ENCODE measurements at regions not wholly inside any gene's neighbourhood (a gene's known extent, or its start where the extent isn't known, plus 50 kb on each side); places are given as distances from the start of the nearest gene placed in this dataset.

DNA sequence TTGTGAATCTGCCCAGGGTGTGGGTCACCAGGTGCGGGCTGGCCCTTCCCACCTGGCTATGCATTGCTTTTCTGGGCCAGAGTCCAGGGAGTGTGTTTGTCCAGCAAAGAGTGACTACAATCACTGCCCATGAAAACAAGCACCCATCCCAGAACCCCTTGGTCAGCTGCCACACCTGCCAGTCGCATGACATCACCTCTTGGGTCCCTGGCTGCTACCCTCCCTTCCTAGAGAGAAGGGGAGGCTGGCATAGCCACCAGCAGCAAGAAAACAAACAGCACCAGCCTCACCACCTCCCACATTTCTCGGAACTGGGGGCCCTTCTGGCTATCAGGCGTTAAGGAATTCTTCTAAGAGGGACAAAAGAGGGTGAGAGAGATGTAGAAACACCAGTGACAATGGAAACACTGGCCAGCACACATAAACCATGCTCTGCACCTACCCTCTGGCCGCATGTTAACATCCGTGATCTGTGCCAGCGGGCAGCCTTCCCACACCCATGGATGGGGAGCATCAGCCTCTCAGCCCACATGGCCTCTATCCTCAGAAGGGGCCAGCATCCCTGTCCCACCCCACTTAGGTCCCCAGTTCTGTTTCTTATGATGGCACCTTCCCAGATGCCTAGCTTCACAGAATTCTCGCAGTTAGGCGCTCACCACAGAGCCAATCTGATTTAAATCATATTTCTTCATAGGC lies 109.7 kb upstream of the GLI2 start:
- Histone ChIP-seq H3K4me1 (no peaks in the 10 kb centered on the region), H3K4me3 (no peak overlapping the region), H3K27me3 (peaks cover 0 to 44% (median 0%) of the 10 kb centered on the region in 4 donors), H3K9me3 (peaks cover 0 to 10% (median 0%) of the 10 kb centered on the region in 3 donors), H3K27ac (no peak overlapping the region), H3K36me3 (no peaks in the 10 kb centered on the region)
- TF ChIP-seq POLR2A (IDR thresholded peaks at IDR 0.05), result peak in 1 of 4 donors; percentile 14
- TF ChIP-seq, protein P1, sequence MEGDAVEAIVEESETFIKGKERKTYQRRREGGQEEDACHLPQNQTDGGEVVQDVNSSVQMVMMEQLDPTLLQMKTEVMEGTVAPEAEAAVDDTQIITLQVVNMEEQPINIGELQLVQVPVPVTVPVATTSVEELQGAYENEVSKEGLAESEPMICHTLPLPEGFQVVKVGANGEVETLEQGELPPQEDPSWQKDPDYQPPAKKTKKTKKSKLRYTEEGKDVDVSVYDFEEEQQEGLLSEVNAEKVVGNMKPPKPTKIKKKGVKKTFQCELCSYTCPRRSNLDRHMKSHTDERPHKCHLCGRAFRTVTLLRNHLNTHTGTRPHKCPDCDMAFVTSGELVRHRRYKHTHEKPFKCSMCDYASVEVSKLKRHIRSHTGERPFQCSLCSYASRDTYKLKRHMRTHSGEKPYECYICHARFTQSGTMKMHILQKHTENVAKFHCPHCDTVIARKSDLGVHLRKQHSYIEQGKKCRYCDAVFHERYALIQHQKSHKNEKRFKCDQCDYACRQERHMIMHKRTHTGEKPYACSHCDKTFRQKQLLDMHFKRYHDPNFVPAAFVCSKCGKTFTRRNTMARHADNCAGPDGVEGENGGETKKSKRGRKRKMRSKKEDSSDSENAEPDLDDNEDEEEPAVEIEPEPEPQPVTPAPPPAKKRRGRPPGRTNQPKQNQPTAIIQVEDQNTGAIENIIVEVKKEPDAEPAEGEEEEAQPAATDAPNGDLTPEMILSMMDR (IDR thresholded peaks at IDR 0.05), result no peak
- 70 to 80% methylated on average over 8 of the region's 9 CpGs for WGBS, 2 donors
- DNase-seq, result no peak
- intact Hi-C loops (cut with DNase I), result no loop called here

DNA sequence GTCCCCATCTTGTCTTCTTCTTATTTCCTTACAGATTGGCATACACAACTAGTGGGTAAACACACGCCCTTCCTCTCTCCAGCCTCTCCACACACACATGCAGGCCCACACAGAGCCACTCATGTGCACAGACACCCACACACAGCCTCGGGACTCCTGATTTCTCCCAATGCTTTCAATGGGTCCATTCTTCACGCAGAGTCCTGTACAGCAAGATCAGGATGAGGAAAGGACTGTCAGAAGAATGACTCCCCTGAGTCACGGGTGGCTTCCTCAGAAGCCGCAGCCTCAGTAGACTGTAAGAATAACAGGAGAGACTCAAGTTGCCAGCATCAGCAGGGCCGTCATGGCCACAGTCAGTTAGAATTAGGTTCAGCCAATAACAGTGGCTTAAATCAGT lies 109.1 kb upstream of the GLI2 start:
- no peak overlapping the region for H3K4me3 ChIP-seq
- H3K9me3 ChIP-seq, result peaks cover 0 to 10% (median 0%) of the 10 kb centered on the region in 3 donors
- TF ChIP-seq, protein P1 (IDR thresholded peaks at IDR 0.05), result no peak
- no peak for TF ChIP-seq POLR2A (IDR thresholded peaks at IDR 0.05)
- DNase-seq, result no peak
- intact Hi-C loops (cut with DNase I), result no loop called here
- 55 to 56% methylated on average over 4 to 6 of the region's 6 CpGs for WGBS, 2 donors
- H3K27ac ChIP-seq, result no peak overlapping the region
- H3K27me3 ChIP-seq, result peaks cover 0 to 44% (median 0%) of the 10 kb centered on the region in 4 donors
- H3K36me3 ChIP-seq, result no peaks in the 10 kb centered on the region
- no peaks in the 10 kb centered on the region for H3K4me1 ChIP-seq

DNA sequence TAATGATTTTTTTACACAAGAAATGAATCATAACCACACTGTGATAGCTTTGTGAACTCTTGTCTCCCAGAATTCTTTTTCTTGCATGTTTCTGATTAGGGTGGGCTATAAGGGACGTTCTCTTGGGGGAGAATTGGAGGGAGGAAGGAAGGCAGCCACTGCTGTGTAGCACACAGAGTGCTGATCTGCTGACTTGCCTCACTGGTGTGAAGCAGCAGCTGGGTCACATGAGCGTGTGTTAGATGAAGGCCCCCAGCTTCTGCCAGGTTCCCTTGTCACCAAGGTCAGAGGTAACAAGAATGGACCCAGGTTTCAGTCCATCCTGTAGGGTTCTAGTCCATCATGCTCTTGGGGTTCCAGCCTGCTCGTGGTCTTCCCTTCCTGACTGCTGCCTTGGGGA lies 107.4 kb upstream of the GLI2 start:
- Histone ChIP-seq H3K4me3 (no peak overlapping the region), H3K4me1 (no peaks in the 10 kb centered on the region), H3K36me3 (no peaks in the 10 kb centered on the region), H3K27ac (no peak overlapping the region), H3K9me3 (peaks cover 0 to 4% (median 0%) of the 10 kb centered on the region in 3 donors), H3K27me3 (peaks cover 0 to 45% (median 0%) of the 10 kb centered on the region in 4 donors)
- DNase-seq, result no peak
- TF ChIP-seq, protein P1 (IDR thresholded peaks at IDR 0.05), result no peak
- no peak for TF ChIP-seq POLR2A (IDR thresholded peaks at IDR 0.05)
- WGBS, 2 donors, result 69 to 78% methylated on average over 3 of the region's 3 CpGs
- intact Hi-C loops (cut with DNase I), result no loop called here

DNA sequence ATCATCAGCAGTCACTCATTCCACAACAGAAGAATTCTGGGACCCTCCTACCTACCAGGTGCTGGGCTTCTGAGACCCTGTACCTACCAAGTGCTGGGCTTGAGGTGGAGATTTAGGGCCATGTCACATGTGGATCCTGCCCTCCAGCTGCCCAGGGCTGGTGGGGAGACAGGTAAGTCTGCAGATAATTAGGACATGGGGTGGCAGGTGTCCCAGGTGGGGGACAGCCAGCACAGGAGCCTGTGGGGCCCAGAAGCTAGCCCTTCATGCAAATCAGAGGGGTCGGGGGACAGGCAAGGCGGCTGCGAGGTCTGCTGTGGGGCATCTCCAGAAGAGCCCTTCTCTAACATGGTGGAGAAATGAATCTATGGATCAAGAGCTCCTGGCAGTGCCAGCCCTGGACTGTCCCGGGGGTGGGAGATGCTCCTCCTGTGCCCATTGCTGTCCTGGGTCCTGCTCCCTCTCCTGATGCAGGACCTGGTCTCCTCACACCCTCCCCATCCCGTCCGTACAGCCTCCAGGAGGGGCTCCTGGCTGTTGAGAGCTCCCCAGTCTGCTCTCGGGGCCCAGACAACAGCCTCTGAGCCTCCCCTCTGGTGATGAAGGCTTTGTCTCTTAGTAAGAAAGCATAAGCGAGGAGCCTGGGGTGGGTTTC lies 106.3 kb upstream of the GLI2 start:
- Histone ChIP-seq H3K27ac (no peak overlapping the region), H3K27me3 (peaks cover 0 to 54% (median 0%) of the 10 kb centered on the region in 4 donors), H3K4me3 (no peak overlapping the region), H3K9me3 (peaks cover 0 to 4% (median 0%) of the 10 kb centered on the region in 3 donors), H3K36me3 (no peaks in the 10 kb centered on the region), H3K4me1 (no peaks in the 10 kb centered on the region)
- TF ChIP-seq, protein P1 (IDR thresholded peaks at IDR 0.05), result no peak
- no peak for TF ChIP-seq POLR2A (IDR thresholded peaks at IDR 0.05)
- WGBS, 2 donors, result 94 to 97% methylated on average over 3 to 6 of the region's 8 CpGs
- intact Hi-C loops (cut with DNase I), result no loop called here
- no peak for DNase-seq

DNA sequence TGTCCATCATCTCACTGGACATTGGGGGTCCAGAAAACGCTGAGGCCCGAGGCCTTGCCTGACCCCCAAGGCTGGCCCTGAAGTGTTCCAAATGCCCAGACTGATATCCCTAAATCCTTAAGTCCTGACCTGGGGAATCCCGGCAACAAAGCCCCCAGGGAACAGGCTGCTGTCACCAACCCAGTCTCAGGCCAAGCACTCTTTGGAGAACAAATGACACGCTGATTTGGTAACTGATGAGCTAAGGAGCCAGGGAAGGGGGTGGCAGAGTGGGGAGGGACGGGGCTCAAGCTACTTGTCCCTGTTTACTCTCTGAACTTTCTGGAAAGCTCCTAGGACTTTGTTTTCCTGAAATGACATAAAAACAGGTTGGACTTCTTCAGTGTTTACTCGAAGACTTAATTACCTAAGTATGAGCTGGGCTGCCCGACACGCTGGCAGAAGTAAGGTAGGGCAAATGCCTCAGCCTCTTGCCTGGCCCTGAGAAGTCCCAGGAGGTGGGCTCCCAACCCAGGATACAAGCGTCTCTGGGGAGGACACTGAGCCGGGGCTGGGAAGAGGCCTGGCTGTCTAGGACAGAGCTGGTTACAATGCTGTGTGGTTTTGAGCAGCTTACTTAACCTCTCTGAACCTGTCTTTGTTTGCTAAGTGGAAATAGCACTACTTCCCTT lies 105.5 kb upstream of the GLI2 start:
- Histone ChIP-seq H3K4me3 (no peak overlapping the region), H3K9me3 (peaks cover 0 to 4% (median 0%) of the 10 kb centered on the region in 3 donors), H3K27ac (no peak overlapping the region), H3K27me3 (peaks cover 0 to 58% (median 0%) of the 10 kb centered on the region in 4 donors), H3K4me1 (no peaks in the 10 kb centered on the region), H3K36me3 (no peaks in the 10 kb centered on the region)
- no peak for DNase-seq
- 74 to 76% methylated on average over 7 to 9 of the region's 10 CpGs for WGBS, 2 donors
- intact Hi-C loops (cut with DNase I), result no loop called here
- TF ChIP-seq POLR2A (IDR thresholded peaks at IDR 0.05), result no peak
- TF ChIP-seq, protein P1 (IDR thresholded peaks at IDR 0.05), result no peak

Measured in esophagus squamous epithelium (tissue), 5 donors.